ENCODE measurements at regions not wholly inside any gene's neighbourhood (a gene's known extent, or its start where the extent isn't known, plus 50 kb on each side); places are given as distances from the start of the nearest gene placed in this dataset.

DNA sequence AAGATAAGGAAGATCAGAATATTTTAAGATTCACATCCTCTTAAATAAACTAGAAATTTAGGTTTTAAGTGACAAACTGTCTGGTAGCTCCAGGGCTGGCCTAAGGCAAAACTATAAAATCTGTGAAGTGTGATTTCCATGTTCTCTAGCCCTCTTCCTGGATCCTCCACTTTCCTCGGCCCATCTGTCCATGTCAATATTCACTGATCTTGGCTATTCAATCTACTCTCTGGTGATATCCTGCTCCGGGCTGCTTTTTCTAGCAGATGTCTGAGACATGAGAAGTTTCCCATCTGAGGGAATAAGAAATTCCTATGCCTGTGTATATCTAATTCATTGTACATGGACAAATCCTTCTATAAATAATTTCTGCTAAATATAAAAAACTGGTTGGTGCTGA, 500.4 kb downstream of the GALC start:
- Histone ChIP-seq H3K4me1 (ENCODE audit: insufficient read depth, low read length, poor library complexity, severe bottlenecking) (no peaks in the 10 kb centered on the region), H3K27me3 (replicated peaks; ENCODE audit: insufficient read depth, low read depth, low read length, poor library complexity) (no peaks in the 10 kb centered on the region), H3K27ac (ENCODE audit: low read depth, low read length, poor library complexity, severe bottlenecking) (no peak overlapping the region), H3K4me3 (ENCODE audit: low read depth, low read length, poor library complexity, severe bottlenecking) (no peak overlapping the region), H3K36me3 (ENCODE audit: insufficient read depth, low read length, poor library complexity, severe bottlenecking) (no peaks in the 10 kb centered on the region), H3K9me3 (ENCODE audit: low read depth, low read length, poor library complexity, severe bottlenecking) (no peaks in the 10 kb centered on the region)
- TF ChIP-seq, protein P1, sequence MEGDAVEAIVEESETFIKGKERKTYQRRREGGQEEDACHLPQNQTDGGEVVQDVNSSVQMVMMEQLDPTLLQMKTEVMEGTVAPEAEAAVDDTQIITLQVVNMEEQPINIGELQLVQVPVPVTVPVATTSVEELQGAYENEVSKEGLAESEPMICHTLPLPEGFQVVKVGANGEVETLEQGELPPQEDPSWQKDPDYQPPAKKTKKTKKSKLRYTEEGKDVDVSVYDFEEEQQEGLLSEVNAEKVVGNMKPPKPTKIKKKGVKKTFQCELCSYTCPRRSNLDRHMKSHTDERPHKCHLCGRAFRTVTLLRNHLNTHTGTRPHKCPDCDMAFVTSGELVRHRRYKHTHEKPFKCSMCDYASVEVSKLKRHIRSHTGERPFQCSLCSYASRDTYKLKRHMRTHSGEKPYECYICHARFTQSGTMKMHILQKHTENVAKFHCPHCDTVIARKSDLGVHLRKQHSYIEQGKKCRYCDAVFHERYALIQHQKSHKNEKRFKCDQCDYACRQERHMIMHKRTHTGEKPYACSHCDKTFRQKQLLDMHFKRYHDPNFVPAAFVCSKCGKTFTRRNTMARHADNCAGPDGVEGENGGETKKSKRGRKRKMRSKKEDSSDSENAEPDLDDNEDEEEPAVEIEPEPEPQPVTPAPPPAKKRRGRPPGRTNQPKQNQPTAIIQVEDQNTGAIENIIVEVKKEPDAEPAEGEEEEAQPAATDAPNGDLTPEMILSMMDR (conservative IDR thresholded peaks at IDR 0.05; ENCODE audit: low read depth, low read length): no peak
- no peak for TF ChIP-seq EZH2 (IDR thresholded peaks at IDR 0.05; ENCODE audit: borderline replicate concordance, low read depth, low read length, poor library complexity, severe bottlenecking)
- no peak for DNase-seq (ENCODE audit: low spot score)
- POLR2A ChIA-PET (ENCODE audit: low non-redundant PET): no interaction called here
- intact Hi-C loops (cut with micrococcal nuclease; ENCODE audit: unreplicated experiment): no loop called here
- BruUV-seq (replicated peaks): no TSS peak
- CTCF ChIA-PET: no interaction called here

DNA sequence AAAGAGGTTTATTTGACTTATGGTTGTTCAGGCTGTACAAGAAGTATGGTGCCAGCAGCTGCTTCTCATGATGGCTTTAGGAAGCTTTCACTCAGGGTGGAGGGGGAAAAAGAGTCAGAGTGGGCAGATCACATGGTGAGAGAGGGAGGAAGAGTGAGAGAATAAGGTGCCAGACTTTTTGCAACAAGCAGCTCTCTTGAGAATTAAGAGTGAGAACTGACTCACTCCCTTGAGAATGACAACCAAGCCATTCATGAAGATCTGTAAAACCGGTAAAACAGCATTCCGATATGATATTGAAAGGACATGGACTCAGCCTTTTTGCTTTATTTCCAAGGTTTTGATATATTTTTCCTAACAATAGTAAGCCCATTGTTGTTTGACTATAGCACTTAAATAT, 501.2 kb downstream of the GALC start:
- no peaks in the 10 kb centered on the region for H3K4me1 ChIP-seq (ENCODE audit: insufficient read depth, low read length, poor library complexity, severe bottlenecking)
- BruUV-seq (replicated peaks): no TSS peak
- no peak for DNase-seq (ENCODE audit: low spot score)
- ChIA-PET CTCF (no interaction called here), POLR2A (ENCODE audit: low non-redundant PET) (no interaction called here)
- H3K36me3 ChIP-seq (ENCODE audit: insufficient read depth, low read length, poor library complexity, severe bottlenecking): no peaks in the 10 kb centered on the region
- TF ChIP-seq, protein P1 (conservative IDR thresholded peaks at IDR 0.05; ENCODE audit: low read depth, low read length): no peak
- no peak for TF ChIP-seq EZH2 (IDR thresholded peaks at IDR 0.05; ENCODE audit: borderline replicate concordance, low read depth, low read length, poor library complexity, severe bottlenecking)
- no peak overlapping the region for H3K27ac ChIP-seq (ENCODE audit: low read depth, low read length, poor library complexity, severe bottlenecking)
- no peaks in the 10 kb centered on the region for H3K27me3 ChIP-seq (replicated peaks; ENCODE audit: insufficient read depth, low read depth, low read length, poor library complexity)
- no peaks in the 10 kb centered on the region for H3K9me3 ChIP-seq (ENCODE audit: low read depth, low read length, poor library complexity, severe bottlenecking)
- intact Hi-C loops (cut with micrococcal nuclease; ENCODE audit: unreplicated experiment): no loop called here
- no peak overlapping the region for H3K4me3 ChIP-seq (ENCODE audit: low read depth, low read length, poor library complexity, severe bottlenecking)

DNA sequence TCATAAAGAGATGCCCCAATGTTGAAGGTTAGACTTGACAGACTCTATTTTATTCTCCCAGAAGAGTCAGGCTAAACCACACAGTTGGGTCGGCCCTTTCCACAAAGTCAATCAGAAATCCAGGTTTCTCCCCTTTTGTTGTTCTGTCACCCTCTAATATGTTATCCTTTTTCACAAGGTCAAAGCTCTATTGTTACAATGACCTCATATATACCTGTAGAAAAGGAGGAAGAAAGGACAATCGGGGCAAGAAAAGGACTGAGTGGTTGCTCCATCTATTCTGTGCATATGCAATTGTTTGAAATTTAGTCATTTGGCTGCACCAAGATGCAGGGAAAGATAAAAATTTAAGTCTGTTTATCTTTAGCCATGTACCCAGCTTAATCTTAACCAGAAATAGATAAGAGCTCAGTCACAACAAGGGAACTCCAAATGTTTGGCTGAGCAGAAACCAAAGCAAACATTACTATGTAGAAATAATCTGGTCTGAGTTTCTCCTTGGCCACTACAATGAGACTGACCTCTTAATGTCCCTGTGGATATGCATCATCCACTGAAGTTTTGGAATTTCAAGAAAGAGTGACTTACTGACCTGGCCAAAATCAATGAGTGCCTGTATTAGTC, 503.7 kb downstream of the GALC start:
- intact Hi-C loops (cut with micrococcal nuclease; ENCODE audit: unreplicated experiment): no loop called here
- CTCF ChIA-PET: no interaction called here
- Histone ChIP-seq H3K4me1 (ENCODE audit: insufficient read depth, low read length, poor library complexity, severe bottlenecking) (no peaks in the 10 kb centered on the region), H3K27me3 (replicated peaks; ENCODE audit: insufficient read depth, low read depth, low read length, poor library complexity) (no peaks in the 10 kb centered on the region), H3K36me3 (ENCODE audit: insufficient read depth, low read length, poor library complexity, severe bottlenecking) (no peaks in the 10 kb centered on the region), H3K9me3 (ENCODE audit: low read depth, low read length, poor library complexity, severe bottlenecking) (no peaks in the 10 kb centered on the region), H3K4me3 (ENCODE audit: low read depth, low read length, poor library complexity, severe bottlenecking) (no peak overlapping the region), H3K27ac (ENCODE audit: low read depth, low read length, poor library complexity, severe bottlenecking) (no peak overlapping the region)
- BruUV-seq (replicated peaks): no TSS peak
- no peak for TF ChIP-seq EZH2 (IDR thresholded peaks at IDR 0.05; ENCODE audit: borderline replicate concordance, low read depth, low read length, poor library complexity, severe bottlenecking)
- TF ChIP-seq, protein P1 (conservative IDR thresholded peaks at IDR 0.05; ENCODE audit: low read depth, low read length): no peak
- DNase-seq (ENCODE audit: low spot score): no peak
- POLR2A ChIA-PET (ENCODE audit: low non-redundant PET): no interaction called here
